ENCODE measurements at regions not wholly inside any gene's neighbourhood (a gene's known extent, or its start where the extent isn't known, plus 50 kb on each side); places are given as distances from the start of the nearest gene placed in this dataset.

- no peak for DNase-seq (ENCODE audit: low read depth)
- TF ChIP-seq CTCF (conservative IDR thresholded peaks at IDR 0.05; ENCODE audit: control insufficient read depth, insufficient read depth, low read depth, low read length): no peak
- H3K4me3 ChIP-seq (ENCODE audit: control insufficient read depth, low read depth, low read length): no peak overlapping the region
Observed at GRCh38 chr2:877747-878146, 72.9 kb upstream of the SNTG2 start.

GRCh38 chr2:875687-876615 lies 74.7 kb upstream of the SNTG2 start:
- TF ChIP-seq CTCF (conservative IDR thresholded peaks at IDR 0.05; ENCODE audit: control insufficient read depth, insufficient read depth, low read depth, low read length): no peak
- no peak for DNase-seq (ENCODE audit: low read depth)
- H3K4me3 ChIP-seq (ENCODE audit: control insufficient read depth, low read depth, low read length): no peak overlapping the region

GRCh38 chr2:873651-874580 lies 76.7 kb upstream of the SNTG2 start:
- no peak for TF ChIP-seq CTCF (conservative IDR thresholded peaks at IDR 0.05; ENCODE audit: control insufficient read depth, insufficient read depth, low read depth, low read length)
- no peak overlapping the region for H3K4me3 ChIP-seq (ENCODE audit: control insufficient read depth, low read depth, low read length)
- DNase-seq (ENCODE audit: low read depth): no peak

- no peak for TF ChIP-seq CTCF (conservative IDR thresholded peaks at IDR 0.05; ENCODE audit: control insufficient read depth, insufficient read depth, low read depth, low read length)
- H3K4me3 ChIP-seq (ENCODE audit: control insufficient read depth, low read depth, low read length): no peak overlapping the region
- DNase-seq (ENCODE audit: low read depth): no peak
Observed at GRCh38 chr2:873027-873426, 77.6 kb upstream of the SNTG2 start.

- DNase-seq (ENCODE audit: low read depth): no peak
- H3K4me3 ChIP-seq (ENCODE audit: control insufficient read depth, low read depth, low read length): no peak overlapping the region
- TF ChIP-seq CTCF (conservative IDR thresholded peaks at IDR 0.05; ENCODE audit: control insufficient read depth, insufficient read depth, low read depth, low read length): no peak
Observed at GRCh38 chr2:871926-872680, 78.5 kb upstream of the SNTG2 start.

GRCh38 chr2:871175-871727 lies 79.4 kb upstream of the SNTG2 start:
- no peak for TF ChIP-seq CTCF (conservative IDR thresholded peaks at IDR 0.05; ENCODE audit: control insufficient read depth, insufficient read depth, low read depth, low read length)
- no peak for DNase-seq (ENCODE audit: low read depth)
- no peak overlapping the region for H3K4me3 ChIP-seq (ENCODE audit: control insufficient read depth, low read depth, low read length)
